ENCODE measurements at regions not wholly inside any gene's neighbourhood (a gene's known extent, or its start where the extent isn't known, plus 50 kb on each side); places are given as distances from the start of the nearest gene placed in this dataset.

- H3K27me3 ChIP-seq (replicated peaks in 1 of 7): no peaks in the 10 kb centered on the region
- WGBS, 5 donors: 95 to 98% (median 96%) methylated on average over 2 of the region's 2 CpGs
- H3K36me3 ChIP-seq: no peaks in the 10 kb centered on the region
- intact Hi-C loops (cut with DNase I; ENCODE audit: low total_unique reads): no loop called here
- H3K4me3 ChIP-seq: no peak overlapping the region
- no peak for DNase-seq
- H3K27ac ChIP-seq: no peak overlapping the region
- H3K4me1 ChIP-seq: peaks cover 0 to 7% (median 0%) of the 10 kb centered on the region in 6 donors
- TF ChIP-seq, protein P1, sequence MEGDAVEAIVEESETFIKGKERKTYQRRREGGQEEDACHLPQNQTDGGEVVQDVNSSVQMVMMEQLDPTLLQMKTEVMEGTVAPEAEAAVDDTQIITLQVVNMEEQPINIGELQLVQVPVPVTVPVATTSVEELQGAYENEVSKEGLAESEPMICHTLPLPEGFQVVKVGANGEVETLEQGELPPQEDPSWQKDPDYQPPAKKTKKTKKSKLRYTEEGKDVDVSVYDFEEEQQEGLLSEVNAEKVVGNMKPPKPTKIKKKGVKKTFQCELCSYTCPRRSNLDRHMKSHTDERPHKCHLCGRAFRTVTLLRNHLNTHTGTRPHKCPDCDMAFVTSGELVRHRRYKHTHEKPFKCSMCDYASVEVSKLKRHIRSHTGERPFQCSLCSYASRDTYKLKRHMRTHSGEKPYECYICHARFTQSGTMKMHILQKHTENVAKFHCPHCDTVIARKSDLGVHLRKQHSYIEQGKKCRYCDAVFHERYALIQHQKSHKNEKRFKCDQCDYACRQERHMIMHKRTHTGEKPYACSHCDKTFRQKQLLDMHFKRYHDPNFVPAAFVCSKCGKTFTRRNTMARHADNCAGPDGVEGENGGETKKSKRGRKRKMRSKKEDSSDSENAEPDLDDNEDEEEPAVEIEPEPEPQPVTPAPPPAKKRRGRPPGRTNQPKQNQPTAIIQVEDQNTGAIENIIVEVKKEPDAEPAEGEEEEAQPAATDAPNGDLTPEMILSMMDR (IDR thresholded peaks at IDR 0.05 in 8 of 11, conservative IDR thresholded peaks at IDR 0.05 in 3 of 11): no peak
- no peak for TF ChIP-seq POLR2AphosphoS5 (IDR thresholded peaks at IDR 0.05)
- TF ChIP-seq POLR2A (IDR thresholded peaks at IDR 0.05): no peak
- no peaks in the 10 kb centered on the region for H3K9me3 ChIP-seq
Measured at GRCh38 chr4:64157397-64157796, 251.9 kb downstream of the TECRL start.

GRCh38 chr4:64156253-64156652 lies 253.0 kb downstream of the TECRL start:
- H3K36me3 ChIP-seq: no peaks in the 10 kb centered on the region
- H3K27me3 ChIP-seq (replicated peaks in 1 of 7): no peaks in the 10 kb centered on the region
- no peak overlapping the region for H3K4me3 ChIP-seq
- peaks cover 0 to 7% (median 0%) of the 10 kb centered on the region in 6 donors for H3K4me1 ChIP-seq
- no peak overlapping the region for H3K27ac ChIP-seq
- H3K9me3 ChIP-seq: no peaks in the 10 kb centered on the region
- TF ChIP-seq POLR2A (IDR thresholded peaks at IDR 0.05) (no peak), POLR2AphosphoS5 (IDR thresholded peaks at IDR 0.05) (no peak)
- TF ChIP-seq, protein P1 (IDR thresholded peaks at IDR 0.05 in 8 of 11, conservative IDR thresholded peaks at IDR 0.05 in 3 of 11): no peak
- intact Hi-C loops (cut with DNase I; ENCODE audit: low total_unique reads): no loop called here
- DNase-seq: no peak

DNA sequence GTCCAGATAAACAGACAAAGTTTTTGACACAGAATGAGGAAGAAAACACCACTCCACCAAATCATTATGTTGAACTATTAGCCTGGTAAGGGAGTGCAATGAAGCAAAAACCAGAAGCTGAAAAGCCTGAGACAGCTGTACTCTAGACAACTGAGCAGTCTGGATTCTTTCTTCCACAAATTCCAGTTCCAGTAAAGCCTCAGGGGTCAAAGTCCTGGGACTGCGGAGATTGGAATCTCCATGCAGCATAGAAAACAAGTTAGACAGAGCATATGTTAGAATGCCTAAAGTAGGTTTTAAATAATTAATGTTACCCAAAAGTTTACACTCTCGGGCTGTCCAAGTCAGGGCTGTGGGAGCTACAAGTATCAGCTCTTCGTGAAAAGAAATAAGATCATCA lies 263.2 kb downstream of the TECRL start:
- Histone ChIP-seq H3K4me1 (no peaks in the 10 kb centered on the region), H3K4me3 (no peak overlapping the region), H3K9me3 (peaks cover 0 to 57% (median 23%) of the 10 kb centered on the region in 8 donors), H3K27ac (no peak overlapping the region), H3K27me3 (replicated peaks in 1 of 7) (no peaks in the 10 kb centered on the region), H3K36me3 (no peaks in the 10 kb centered on the region)
- DNase-seq: no peak
- 75 to 86% (median 78%) methylated on average over 3 of the region's 3 CpGs for WGBS, 5 donors
- intact Hi-C loops (cut with DNase I; ENCODE audit: low total_unique reads): no loop called here
- TF ChIP-seq, protein P1 (IDR thresholded peaks at IDR 0.05 in 8 of 11, conservative IDR thresholded peaks at IDR 0.05 in 3 of 11): no peak
- TF ChIP-seq POLR2AphosphoS5 (IDR thresholded peaks at IDR 0.05) (no peak), POLR2A (IDR thresholded peaks at IDR 0.05) (no peak)

- peaks cover 0 to 67% (median 32%) of the 10 kb centered on the region in 8 donors for H3K9me3 ChIP-seq
- no peaks in the 10 kb centered on the region for H3K36me3 ChIP-seq
- H3K27me3 ChIP-seq (replicated peaks in 1 of 7): no peaks in the 10 kb centered on the region
- no peak for DNase-seq
- 35 to 58% (median 50%) methylated on average over 1 of the region's 1 CpG for whole genome bisulfite sequencing, 5 donors
- H3K4me1 ChIP-seq: no peaks in the 10 kb centered on the region
- H3K27ac ChIP-seq: no peak overlapping the region
- H3K4me3 ChIP-seq: no peak overlapping the region
- intact Hi-C loops (cut with DNase I; ENCODE audit: low total_unique reads): no loop called here
- no peak for TF ChIP-seq POLR2A (IDR thresholded peaks at IDR 0.05)
- TF ChIP-seq, protein P1 (IDR thresholded peaks at IDR 0.05 in 8 of 11, conservative IDR thresholded peaks at IDR 0.05 in 3 of 11): no peak
- no peak for TF ChIP-seq POLR2AphosphoS5 (IDR thresholded peaks at IDR 0.05)
Measured at GRCh38 chr4:64144994-64145393, 264.3 kb downstream of the TECRL start.
